Activated T-helper 1 cell treated with anti-CD3 and anti-CD28 coated beads, Interleukin-12 subunit alpha, Interleukin-12 subunit beta, Interleukin-2, Interleukin-4 antibody, amounts not matched to agents 30 ng/mL and 10 ng/mL and 1 ng/mL, durations not matched to agents 14 hours and 24 hours and 36 hours (primary cell): ENCODE measurements at regions not wholly inside any gene's neighbourhood (a gene's known extent, or its start where the extent isn't known, plus 50 kb on each side); places are given as distances from the start of the nearest gene placed in this dataset.

Experiments
- DNase-seq: peaks from one replicate; pipeline ENCODE4 v3.0.0; 2021; ENCODE audit warnings: low spot score
- H3K27ac Mint-ChIP-seq: one replicate; pipeline ENCODE4 v1.8.0; 2021; ENCODE audit warnings: mild to moderate bottlenecking, mixed read lengths
- H3K27me3 Mint-ChIP-seq: one replicate; pipeline ENCODE4 v1.8.0; 2022; ENCODE audit warnings: mild to moderate bottlenecking, moderate library complexity, mixed read lengths; ENCODE audit not compliant: insufficient read depth
- H3K36me3 Mint-ChIP-seq: one replicate; pipeline ENCODE4 v1.8.0; 2021; ENCODE audit warnings: low read depth, mixed read lengths
- H3K4me1 Mint-ChIP-seq: one replicate; pipeline ENCODE4 v1.8.0; 2021; ENCODE audit warnings: low read depth, mixed read lengths
- H3K4me3 Mint-ChIP-seq: one replicate; pipeline ENCODE4 v1.8.0; 2021; ENCODE audit warnings: mild to moderate bottlenecking, moderate library complexity, mixed read lengths
- H3K9me3 Mint-ChIP-seq: one replicate; pipeline ENCODE4 v1.8.0; 2021; ENCODE audit warnings: mixed read lengths
- intact Hi-C: fragments of 100-400 bp; cut with micrococcal nuclease; formaldehyde crosslinking; loops from one replicate; pipeline ENCODE4 v1.15.1; 2024

GRCh38 chr18:47438001-47438400 is 186.5 kb upstream of the SKOR2 start:
- Mint-ChIP-seq H3K36me3 (no peaks in the 10 kb centered on the region), H3K4me3 (no peak overlapping the region), H3K27ac (no peak overlapping the region), H3K4me1 (no peaks in the 10 kb centered on the region), H3K27me3 (peaks cover 10% of the 10 kb centered on the region), H3K9me3 (no peaks in the 10 kb centered on the region)
- DNase-seq: no peak
- intact Hi-C loops: no loop called here

- Mint-ChIP-seq H3K27me3 (peaks cover 10% of the 10 kb centered on the region), H3K27ac (no peak overlapping the region), H3K4me3 (no peak overlapping the region), H3K9me3 (no peaks in the 10 kb centered on the region), H3K4me1 (no peaks in the 10 kb centered on the region), H3K36me3 (no peaks in the 10 kb centered on the region)
- intact Hi-C loops: no loop called here
- no peak for DNase-seq
Measured at GRCh38 chr18:47436871-47437270, 185.4 kb upstream of the SKOR2 start.

DNA sequence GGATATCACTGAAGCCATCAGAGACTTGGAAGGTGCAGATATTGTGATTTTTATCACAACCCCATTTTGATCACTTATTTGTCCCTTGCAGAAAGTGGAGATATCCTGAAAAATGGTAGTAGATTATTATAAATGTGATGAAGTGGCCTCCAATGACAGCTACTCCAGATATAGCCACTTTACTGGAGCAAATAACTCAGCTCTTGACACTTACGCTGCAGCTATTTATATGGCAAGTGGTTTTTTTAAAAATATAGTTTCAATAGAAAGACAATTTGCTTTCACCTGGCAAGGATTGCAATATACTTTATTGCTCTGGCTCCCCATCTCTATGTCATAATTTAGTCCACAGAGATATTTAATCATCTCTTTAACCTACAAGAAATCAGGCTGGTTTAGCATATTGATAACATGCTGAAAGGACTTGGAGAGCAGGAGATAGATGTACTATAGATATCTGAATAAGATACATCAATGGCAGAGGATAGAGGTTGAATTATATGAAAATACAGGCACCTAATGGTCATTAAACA is 182.8 kb upstream of the SKOR2 start:
- H3K4me3 Mint-ChIP-seq: no peak overlapping the region
- H3K4me1 Mint-ChIP-seq: no peaks in the 10 kb centered on the region
- no peaks in the 10 kb centered on the region for H3K9me3 Mint-ChIP-seq
- H3K27me3 Mint-ChIP-seq: peaks cover 12% of the 10 kb centered on the region
- no peaks in the 10 kb centered on the region for H3K36me3 Mint-ChIP-seq
- H3K27ac Mint-ChIP-seq: no peak overlapping the region
- intact Hi-C loops: no loop called here
- no peak for DNase-seq

DNA sequence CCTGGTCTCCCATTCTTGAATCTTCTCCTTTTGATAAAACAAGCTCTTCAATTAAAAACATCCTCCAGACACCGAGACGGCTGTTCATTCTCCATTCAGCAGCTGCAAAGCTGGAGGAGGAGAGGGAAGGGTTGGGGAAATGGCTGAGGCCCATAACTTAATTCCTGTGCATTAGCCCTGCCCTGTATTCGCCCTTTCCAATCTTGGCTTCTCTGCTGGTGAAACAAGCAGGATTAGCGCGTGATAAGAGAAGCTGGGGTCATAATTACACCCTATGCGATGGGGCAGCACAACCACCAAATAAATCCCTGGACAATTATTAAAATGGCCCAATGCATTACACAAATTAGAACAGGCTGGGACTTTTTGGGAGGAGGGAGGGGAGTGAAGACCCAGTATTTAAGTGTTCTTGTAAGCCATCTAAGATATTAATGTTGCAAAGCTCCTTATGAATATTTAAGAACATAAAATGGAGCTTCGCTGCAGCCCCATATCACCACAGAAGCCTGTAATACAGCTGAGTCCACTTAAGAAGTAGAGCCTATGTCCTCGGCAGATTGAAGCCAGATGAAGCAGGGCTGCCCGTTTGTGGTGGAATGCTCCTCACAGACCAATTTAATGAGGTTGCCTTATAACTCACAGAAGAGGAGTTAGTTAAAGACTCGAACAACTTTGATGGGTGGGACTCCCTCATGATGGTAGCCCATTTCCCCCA is 176.6 kb upstream of the SKOR2 start:
- Mint-ChIP-seq H3K36me3 (no peaks in the 10 kb centered on the region), H3K27ac (no peak overlapping the region), H3K4me3 (no peak overlapping the region), H3K4me1 (no peaks in the 10 kb centered on the region), H3K27me3 (peaks cover 5% of the 10 kb centered on the region), H3K9me3 (no peaks in the 10 kb centered on the region)
- intact Hi-C loops: no loop called here
- no peak for DNase-seq

GRCh38 chr18:47427072-47427471 is 175.6 kb upstream of the SKOR2 start:
- Mint-ChIP-seq H3K4me1 (no peaks in the 10 kb centered on the region), H3K9me3 (no peaks in the 10 kb centered on the region), H3K36me3 (no peaks in the 10 kb centered on the region), H3K27me3 (peaks cover 6% of the 10 kb centered on the region), H3K27ac (no peak overlapping the region), H3K4me3 (no peak overlapping the region)
- DNase-seq: no peak
- intact Hi-C loops: no loop called here

DNA sequence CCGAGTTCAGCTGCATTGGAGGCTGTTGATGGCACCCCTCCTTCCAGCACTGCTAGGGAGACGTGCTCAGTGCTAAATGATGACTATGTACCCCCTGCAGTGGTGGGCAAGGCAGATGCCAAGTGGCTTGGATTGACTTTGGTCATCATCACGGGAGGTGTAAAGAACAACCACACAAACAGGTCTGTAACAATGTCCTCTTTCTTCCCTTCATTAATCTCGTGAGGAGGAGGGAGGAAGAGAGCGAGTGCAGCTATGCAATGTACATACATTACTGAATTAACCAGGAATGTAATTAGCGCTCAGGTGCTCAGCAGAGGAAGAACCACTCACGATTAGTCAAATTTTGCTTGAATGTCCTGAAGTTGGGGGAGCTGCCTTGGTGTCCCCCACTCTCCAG is 173.9 kb upstream of the SKOR2 start:
- H3K36me3 Mint-ChIP-seq: no peaks in the 10 kb centered on the region
- no peak overlapping the region for H3K27ac Mint-ChIP-seq
- DNase-seq: no peak
- no peaks in the 10 kb centered on the region for H3K4me1 Mint-ChIP-seq
- peaks cover 7% of the 10 kb centered on the region for H3K27me3 Mint-ChIP-seq
- H3K9me3 Mint-ChIP-seq: no peaks in the 10 kb centered on the region
- no peak overlapping the region for H3K4me3 Mint-ChIP-seq
- intact Hi-C loops: no loop called here

DNA sequence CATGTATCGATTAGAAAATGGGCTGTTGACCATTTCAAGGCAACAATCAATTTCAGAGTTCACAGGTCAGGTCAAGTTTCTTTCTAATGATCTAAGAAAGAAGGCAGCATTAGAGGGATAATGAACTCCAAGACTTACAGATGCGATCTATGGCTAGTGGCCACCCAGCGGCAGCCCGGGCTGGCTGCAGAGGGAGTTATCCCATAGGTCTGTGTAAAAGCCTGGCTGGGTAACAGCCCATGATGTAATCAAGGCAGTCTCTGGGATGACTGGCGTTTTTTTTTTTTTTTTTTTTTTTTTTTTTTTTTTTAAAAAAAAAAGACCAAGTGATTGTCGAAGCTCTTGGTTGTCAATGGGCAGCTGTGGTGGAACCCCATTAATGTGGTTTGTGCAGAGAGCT is 171.1 kb upstream of the SKOR2 start:
- Mint-ChIP-seq H3K4me1 (no peaks in the 10 kb centered on the region), H3K9me3 (no peaks in the 10 kb centered on the region), H3K4me3 (no peak overlapping the region), H3K27me3 (peaks cover 18% of the 10 kb centered on the region), H3K36me3 (no peaks in the 10 kb centered on the region), H3K27ac (no peak overlapping the region)
- intact Hi-C loops: no loop called here
- DNase-seq: no peak

DNA sequence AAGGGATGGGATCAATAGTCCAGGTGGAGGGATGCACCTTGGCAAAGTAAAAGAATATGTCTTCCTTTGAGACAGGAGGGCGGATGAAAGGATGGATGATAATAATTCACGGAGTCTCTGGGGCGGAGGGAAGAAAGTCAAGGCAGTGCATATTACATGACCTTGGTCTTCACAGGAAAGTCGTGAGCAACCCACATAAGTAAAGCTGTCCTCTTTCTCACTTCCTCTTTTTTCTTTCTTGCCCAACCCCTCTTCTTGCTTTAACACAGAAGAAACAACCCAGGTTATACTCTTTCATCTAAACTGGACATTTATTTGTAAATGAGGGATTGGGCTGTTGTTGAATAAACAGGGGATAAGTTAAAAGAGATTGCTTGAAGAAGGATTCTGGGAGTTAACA is 168.7 kb upstream of the SKOR2 start:
- no peaks in the 10 kb centered on the region for H3K4me1 Mint-ChIP-seq
- no peak overlapping the region for H3K27ac Mint-ChIP-seq
- peaks cover 17% of the 10 kb centered on the region for H3K27me3 Mint-ChIP-seq
- H3K4me3 Mint-ChIP-seq: no peak overlapping the region
- intact Hi-C loops: no loop called here
- no peak for DNase-seq
- H3K9me3 Mint-ChIP-seq: no peaks in the 10 kb centered on the region
- no peaks in the 10 kb centered on the region for H3K36me3 Mint-ChIP-seq

DNA sequence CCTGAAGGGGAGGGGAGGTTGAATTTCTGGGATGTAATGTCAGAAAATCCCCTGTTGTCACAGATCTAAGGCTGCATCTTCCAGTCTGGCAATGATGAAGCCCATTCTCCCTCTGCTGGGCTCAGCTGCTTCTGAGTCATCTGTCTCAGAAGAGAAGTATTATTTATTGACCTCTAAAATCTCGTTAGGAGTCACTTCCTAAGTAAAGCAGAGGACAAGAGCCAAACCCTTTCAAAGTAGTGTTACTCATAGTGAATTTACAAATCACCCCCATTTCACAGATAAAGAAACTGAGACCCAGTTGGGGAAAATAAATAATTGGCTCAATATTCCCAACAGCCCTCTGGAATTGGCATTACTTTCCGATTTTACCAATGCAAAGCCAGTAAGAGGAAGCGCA is 167.3 kb upstream of the SKOR2 start:
- H3K27me3 Mint-ChIP-seq: peaks cover 21% of the 10 kb centered on the region
- no peak overlapping the region for H3K27ac Mint-ChIP-seq
- no peak overlapping the region for H3K4me3 Mint-ChIP-seq
- H3K9me3 Mint-ChIP-seq: no peaks in the 10 kb centered on the region
- no peaks in the 10 kb centered on the region for H3K36me3 Mint-ChIP-seq
- intact Hi-C loops: no loop called here
- no peak for DNase-seq
- no peaks in the 10 kb centered on the region for H3K4me1 Mint-ChIP-seq

- Mint-ChIP-seq H3K4me3 (no peak overlapping the region), H3K27me3 (peaks cover 21% of the 10 kb centered on the region), H3K4me1 (no peaks in the 10 kb centered on the region), H3K9me3 (no peaks in the 10 kb centered on the region), H3K27ac (no peak overlapping the region), H3K36me3 (no peaks in the 10 kb centered on the region)
- intact Hi-C loops: no loop called here
- no peak for DNase-seq
Measured at GRCh38 chr18:47417807-47418206, 166.3 kb upstream of the SKOR2 start.

GRCh38 chr18:47415881-47416280 is 164.4 kb upstream of the SKOR2 start:
- DNase-seq: no peak
- no peak overlapping the region for H3K27ac Mint-ChIP-seq
- H3K27me3 Mint-ChIP-seq: peaks cover 20% of the 10 kb centered on the region
- no peaks in the 10 kb centered on the region for H3K9me3 Mint-ChIP-seq
- intact Hi-C loops: no loop called here
- no peak overlapping the region for H3K4me3 Mint-ChIP-seq
- H3K36me3 Mint-ChIP-seq: no peaks in the 10 kb centered on the region
- H3K4me1 Mint-ChIP-seq: no peaks in the 10 kb centered on the region

DNA sequence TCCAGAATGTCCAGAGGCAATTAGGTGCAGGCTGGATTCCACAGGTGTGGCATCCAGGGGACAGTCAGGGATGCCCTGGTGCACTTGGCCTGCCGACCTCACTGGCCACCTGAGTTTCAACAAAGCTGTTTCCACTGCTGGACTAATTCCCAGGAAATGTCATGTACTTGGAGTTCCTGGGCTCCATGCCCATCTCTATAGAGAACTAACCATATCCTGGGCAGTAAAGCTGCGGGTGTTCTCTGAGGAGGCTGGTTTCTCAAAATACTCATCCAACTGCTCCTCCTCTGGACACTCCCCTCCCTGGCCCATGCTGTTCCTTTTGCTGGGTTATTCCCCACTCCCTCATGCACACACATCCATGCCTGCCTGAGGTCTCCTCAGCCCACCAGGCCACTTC is 161.9 kb upstream of the SKOR2 start:
- Mint-ChIP-seq H3K27me3 (peaks cover 6% of the 10 kb centered on the region), H3K36me3 (no peaks in the 10 kb centered on the region), H3K4me3 (no peak overlapping the region), H3K9me3 (no peaks in the 10 kb centered on the region), H3K27ac (no peak overlapping the region), H3K4me1 (no peaks in the 10 kb centered on the region)
- intact Hi-C loops: no loop called here
- DNase-seq: no peak

DNA sequence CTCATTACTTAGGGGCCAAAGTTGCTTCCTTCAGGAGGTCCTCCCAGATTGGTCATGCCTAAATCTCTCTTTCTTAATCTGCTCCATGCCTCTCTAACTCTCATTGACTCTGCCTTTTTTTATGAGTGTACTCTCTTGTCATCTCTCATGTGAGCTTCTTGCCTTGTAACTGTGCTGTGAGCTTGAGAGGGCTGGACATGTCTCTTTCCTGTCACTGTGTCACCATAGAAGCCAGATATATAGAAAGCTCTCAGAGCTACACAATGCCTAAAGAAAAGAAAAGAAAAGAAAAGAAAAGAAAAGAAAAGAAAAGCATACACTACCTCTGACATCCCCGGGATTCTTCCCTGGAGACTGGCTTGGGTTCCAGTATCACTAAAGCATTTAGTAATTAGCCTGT is 161.5 kb upstream of the SKOR2 start:
- no peak for DNase-seq
- Mint-ChIP-seq H3K4me1 (no peaks in the 10 kb centered on the region), H3K36me3 (no peaks in the 10 kb centered on the region), H3K27ac (no peak overlapping the region), H3K4me3 (no peak overlapping the region), H3K9me3 (no peaks in the 10 kb centered on the region), H3K27me3 (peaks cover 6% of the 10 kb centered on the region)
- intact Hi-C loops: no loop called here

GRCh38 chr18:47411159-47411558 is 159.7 kb upstream of the SKOR2 start:
- no peak overlapping the region for H3K27ac Mint-ChIP-seq

More at GRCh38 chr18:47411159-47411558, 159.7 kb upstream of the SKOR2 start:
- Mint-ChIP-seq H3K27me3 (peaks cover 5% of the 10 kb centered on the region), H3K36me3 (no peaks in the 10 kb centered on the region), H3K9me3 (no peaks in the 10 kb centered on the region), H3K4me1 (no peaks in the 10 kb centered on the region), H3K4me3 (no peak overlapping the region)
- intact Hi-C loops: no loop called here
- DNase-seq: no peak
